ENCODE measurements at regions not wholly inside any gene's neighbourhood (a gene's known extent, or its start where the extent isn't known, plus 50 kb on each side); places are given as distances from the start of the nearest gene placed in this dataset.

DNA sequence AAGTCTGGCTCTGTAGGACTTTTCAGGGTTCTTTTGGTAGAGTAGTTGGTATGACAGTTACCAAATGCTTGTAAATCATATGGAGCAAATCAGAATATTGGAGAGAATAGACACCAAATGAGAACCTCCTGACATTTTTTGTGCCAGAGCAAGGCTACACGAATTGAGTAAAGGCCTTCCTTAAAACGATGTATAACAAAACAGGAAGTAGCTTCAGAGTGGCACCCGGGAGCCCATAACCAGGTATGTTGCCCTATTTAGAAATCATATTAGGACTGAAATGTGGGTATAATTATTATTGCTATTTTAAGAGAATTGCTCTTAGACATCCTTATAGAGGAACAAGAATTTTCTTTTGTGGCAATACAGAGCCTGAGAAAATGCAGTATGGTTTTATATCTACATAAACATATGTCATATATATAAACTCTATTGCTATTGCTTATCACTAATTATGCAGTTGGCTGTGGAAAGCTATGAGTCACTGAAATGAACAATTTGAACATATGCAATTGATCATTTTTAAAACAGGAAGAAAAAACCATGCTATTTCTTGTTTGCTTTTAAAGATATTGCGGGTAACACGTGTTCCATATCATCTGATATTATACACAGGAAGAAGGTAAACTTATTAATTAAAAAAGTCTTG lies 197.4 kb upstream of the MTPN start:
- no peak for DNase-seq (ENCODE audit: low spot score)

DNA sequence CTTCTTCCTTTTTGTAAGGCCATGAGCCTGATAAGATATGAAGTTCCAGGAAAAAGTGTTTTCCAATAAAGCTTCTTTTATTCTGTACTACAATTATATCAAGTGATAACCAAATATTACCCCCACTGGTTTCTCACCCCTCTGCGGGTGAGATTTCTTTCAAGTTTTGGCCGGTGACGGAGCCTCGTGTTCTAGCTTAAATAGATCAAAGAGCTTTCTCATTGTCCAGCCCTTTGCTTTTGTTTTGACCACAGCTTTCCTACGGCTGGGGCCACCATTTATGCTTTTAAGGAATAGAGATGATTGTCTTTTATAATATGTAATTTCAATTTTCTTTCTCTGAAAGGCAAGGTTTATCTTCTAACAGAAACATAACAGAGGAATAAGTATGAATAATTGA lies 196.7 kb upstream of the MTPN start:
- DNase-seq (ENCODE audit: low spot score): no peak

DNA sequence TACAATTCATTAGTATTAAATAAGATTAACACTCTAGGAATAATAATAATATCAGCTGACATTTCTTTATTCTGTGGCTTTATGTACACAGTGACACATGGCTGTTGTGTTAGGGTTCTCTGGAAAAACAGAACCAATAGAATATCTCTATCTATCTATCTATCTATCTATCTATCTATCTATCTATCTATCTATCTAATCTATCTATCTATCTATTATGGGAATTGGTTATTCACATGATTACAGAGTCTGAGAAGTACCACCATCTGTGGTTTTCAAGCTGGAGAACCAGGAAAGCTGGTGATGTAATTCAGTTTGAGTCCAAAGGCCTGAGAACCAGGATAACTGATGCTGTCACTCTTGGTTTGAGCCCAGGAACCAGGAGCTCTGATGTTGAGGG lies 194.1 kb upstream of the MTPN start:
- DNase-seq (ENCODE audit: low spot score): no peak

DNA sequence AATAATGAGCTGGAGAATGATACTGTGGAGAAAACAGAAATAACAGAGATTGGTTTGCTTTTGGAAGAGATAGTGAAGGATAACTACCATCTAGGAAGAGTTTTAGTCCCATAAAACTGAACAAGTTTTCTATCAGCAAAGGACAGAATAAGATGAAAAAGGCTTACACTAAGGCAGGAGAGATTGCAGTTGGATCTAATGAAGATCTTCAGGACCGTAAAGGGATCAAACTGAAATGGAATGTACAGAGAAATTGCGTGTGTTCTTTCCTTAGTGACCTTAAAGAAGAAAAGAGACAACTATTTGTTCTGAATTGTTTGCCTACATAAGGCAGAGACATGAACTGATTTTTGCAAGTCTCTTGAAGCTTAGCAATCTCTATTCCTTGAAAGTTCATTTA lies 191.7 kb upstream of the MTPN start:
- no peak for DNase-seq (ENCODE audit: low spot score)

DNA sequence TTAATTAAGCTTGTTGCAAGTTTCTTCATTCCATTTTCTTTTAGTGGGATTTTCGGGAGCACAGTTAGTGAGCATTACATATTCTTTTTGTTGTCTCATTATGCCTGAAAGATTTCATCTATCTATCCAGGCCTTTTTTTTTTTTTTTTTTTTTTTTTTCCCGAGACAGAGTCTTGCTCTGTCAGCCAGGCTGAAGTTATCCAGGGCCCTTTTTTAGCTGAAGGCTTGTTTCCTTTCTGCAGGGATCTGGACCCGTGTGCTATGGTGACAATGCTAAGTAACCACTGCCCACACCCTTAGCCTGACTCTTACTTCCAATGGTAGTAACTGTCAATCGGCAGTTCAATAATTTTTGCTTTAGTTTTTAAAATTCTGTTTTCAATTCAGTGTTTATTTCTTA lies 190.8 kb upstream of the MTPN start:
- DNase-seq (ENCODE audit: low spot score): no peak

DNA sequence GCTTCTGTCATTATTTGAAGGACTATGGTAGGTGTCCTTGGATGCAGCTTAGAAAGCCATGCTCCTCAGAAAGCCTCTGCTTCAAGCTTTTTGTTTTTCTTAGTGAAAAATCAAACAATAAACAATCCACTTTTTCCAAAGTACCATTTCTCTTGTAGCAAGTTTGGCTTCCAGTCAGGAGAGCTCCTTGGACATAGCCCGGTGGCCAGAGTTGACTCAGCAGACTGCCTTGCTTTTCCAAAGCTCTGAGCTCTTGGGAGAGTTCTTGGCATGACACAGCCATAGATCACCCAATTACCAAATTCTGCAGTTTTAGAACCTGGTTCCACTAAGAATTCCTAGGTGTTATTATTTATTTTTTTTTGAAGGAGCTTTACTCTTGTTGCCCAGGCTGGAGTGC lies 189.4 kb upstream of the MTPN start:
- DNase-seq (ENCODE audit: low spot score): no peak

DNA sequence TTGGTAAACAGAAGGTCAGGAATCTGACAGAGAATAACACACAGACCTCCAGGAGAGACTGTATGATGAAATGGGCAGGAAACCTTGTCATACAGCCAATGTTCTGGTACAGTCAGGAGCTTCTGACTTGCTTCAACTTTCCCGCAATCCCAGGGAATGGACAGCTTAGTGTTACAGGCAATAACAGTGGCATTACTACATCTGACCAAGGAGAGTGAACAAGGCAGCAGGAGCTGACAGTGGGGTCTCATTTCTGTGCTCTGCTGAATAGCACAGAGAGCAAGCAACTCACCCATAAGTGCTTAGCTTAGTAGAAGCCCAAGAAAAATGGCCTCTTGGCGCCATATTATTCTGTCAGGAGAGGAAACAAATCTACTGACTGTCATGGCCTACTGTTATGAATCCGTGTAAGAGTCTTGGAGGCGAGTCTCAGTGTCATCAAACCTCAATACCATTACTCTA lies 186.2 kb upstream of the MTPN start:
- DNase-seq (ENCODE audit: low spot score): no peak

DNA sequence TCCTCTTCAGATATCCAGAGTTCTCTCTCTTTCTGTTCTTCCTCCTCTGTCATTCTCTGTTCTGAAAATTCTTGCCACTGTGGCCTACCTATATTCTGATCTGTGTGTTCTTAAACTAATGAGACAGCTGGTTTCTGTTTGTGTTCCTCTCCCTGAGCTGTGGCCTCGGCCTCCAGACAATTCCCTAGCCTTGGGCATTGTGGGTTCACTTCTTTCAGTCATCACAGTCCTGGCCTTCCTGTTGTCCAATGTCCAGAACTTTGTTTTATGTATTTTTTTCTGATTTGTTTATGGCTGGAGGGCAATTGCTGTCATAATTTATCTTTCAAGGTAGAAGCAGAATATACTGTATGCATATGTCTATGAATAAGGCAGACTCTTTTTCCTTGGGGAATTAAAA lies 173.2 kb upstream of the MTPN start:
- DNase-seq (ENCODE audit: low spot score): no peak

DNA sequence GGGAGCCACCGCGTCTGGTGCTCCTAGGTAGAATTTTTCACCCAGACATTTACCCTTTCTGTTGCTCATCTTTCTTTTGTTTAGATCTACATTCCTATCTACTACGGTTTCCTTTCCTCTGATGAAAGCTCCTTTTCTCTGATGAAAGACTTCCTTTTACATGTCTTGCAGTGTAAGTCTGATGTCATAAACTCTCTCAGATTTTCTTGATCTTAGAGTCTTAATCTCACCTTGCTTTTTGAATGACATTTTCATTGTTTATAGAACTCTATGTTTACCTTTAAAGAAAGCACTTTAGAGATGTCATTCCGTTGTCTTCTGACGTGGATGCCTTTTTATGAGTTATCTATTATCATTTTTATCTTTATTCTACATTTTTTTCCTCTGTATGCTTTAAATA lies 171.8 kb upstream of the MTPN start:
- DNase-seq (ENCODE audit: low spot score): no peak

DNA sequence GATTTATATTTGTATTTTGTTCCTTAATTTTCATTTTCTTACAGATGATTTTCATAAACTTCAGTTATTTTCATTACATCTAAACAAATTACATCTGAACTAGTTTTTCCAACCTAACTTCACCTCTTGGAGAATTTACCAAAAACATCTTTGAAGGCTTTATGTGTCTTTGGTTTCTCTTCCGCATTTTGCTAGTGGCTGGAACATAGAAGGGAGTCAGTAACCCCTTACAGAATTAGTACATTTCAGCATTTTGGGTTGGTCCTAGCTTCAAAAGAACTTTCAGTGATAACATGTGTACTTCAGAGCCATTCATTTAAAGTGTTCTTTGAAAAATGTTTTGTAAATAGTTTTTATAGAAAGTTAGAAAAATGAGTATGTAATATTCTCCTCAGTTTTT lies 169.8 kb upstream of the MTPN start:
- no peak for DNase-seq (ENCODE audit: low spot score)

DNA sequence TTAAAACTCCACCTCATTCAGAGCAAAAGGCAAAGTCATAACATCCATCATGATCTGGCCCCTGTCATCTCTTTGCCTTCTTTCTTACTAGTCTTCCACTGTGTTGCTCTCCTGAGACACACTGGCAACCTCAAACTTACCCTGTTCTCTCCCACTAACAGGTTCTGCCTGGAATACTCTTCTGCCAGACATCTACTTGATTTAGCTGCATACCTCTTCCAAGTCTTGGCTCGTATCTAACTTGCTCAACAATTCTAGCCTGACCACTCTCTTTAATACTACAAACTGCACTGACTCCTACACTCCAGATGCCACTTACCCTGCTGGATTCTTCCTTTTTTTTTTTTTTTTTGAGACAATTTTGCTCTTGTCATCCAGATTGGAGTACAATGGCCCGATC lies 167.0 kb upstream of the MTPN start:
- DNase-seq (ENCODE audit: low spot score): no peak

DNA sequence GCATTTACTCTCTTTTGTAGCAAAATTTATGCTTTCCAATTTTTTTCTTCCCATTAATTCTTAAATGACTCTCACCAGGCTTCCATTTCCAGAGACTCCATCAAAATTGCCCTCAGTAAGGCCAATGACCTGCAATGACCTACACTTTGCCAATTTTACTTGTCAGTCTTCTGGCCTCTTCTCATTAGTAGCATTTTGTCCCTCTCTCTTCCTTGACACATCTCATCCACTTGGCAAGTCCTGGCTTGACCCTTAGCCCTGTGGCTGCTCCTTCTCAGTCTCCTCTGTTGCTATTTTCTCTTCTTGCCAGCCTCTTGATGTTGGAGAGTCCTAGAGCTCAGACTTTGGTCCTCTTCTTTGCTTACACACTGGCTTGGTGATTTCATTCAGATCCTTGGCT lies 166.1 kb upstream of the MTPN start:
- DNase-seq (ENCODE audit: low spot score): no peak

DNA sequence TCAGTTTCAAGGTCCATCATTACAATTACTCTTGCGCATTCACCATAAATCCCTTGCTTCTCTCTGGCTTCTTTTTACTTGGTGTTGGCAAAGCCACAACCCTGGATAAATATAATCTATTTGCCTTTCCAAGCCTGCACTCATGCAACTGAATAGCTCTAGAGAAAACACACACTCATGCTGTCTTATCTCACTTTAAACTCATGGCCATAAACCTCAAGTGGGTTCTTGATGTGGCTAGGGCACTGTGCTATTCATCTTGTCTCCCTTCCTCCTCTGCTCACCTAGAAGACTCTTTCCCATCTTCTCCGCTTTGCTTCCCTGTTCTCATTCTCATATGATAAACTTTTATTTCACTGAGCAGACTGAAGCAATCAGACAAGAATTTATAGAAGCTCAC lies 165.4 kb upstream of the MTPN start:
- DNase-seq (ENCODE audit: low spot score): no peak

DNA sequence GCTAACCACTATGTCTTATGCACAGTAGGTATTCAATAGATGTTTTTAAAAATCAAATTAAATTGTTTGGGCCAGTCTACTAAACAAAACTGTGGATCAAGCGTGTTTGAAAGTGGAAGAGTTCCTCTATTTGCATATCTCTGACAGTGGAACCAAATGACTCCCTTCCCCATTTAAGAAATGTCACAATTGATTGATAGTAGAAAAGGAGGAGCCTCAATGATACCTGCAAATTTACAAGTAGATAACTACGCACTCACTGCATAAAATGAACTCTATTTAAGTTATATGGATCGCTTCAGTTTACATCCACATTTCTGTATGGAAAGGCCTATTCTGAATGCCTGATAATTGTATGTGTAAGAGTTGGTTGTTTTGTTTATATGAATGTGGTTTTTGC lies 163.3 kb upstream of the MTPN start:
- no peak for DNase-seq (ENCODE audit: low spot score)

DNA sequence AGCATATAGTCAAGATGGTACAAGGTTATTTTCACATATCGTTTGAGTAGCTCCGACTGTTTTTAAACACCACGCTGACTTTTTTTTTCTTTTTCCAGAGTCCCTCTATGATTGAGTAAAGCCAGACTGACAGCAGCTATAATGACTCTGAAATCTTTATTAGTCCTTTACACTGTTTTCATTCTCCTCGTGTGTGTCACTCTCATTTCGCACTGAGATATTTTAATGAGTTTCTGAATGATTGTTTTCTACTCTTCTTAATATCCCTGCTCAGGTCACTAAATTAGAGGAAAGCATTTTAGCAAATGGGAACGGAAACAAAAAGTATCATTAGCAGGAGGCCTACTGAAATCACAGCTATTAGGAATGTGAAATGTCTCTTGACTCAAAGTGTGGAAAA lies 162.3 kb upstream of the MTPN start:
- DNase-seq (ENCODE audit: low spot score): no peak

DNA sequence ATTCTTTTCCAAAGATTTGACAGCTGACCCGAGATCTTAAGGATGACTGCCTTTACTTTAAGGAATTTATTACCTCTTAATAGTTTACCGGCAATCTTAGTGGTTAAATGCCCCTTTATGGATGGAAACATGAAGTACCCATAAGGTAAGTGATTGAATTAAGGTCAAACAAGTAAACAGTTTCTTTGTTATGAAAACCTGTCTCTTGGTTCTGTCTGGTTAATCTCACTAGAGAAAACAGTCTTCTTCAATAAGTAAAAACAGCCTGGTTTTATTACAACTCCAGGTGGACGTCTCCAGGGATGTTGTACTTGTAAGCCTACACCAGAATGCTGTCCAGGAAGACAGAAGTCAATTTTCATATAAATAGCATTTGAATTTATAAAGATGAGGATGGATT lies 161.8 kb upstream of the MTPN start:
- no peak for DNase-seq (ENCODE audit: low spot score)

DNA sequence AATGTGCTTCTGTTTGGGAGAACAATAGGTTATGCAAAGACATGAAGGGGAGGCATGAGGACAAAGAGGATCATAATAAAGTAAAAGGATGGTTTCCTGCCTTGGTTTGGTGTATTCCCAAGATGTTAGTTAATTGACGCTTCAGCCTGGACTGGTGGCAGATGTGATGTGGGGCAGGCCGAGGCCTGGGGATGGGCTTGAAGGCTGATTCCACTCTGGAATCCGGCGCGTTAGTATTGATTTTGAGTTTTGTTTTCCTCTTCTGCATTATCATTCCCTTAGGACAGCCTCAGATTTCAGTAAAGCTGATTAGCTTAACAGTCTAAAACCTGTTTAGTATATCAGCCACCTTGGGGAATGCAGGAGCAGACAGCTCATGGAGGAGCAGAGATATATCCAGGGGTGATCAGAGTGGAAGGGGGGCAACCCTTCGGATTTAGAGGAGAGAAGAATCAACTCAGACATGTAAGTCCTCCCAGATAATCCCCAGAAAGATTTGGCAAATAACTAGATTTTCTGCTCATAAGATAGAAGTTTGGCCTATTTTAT lies 159.8 kb upstream of the MTPN start:
- DNase-seq (ENCODE audit: low spot score): no peak

DNA sequence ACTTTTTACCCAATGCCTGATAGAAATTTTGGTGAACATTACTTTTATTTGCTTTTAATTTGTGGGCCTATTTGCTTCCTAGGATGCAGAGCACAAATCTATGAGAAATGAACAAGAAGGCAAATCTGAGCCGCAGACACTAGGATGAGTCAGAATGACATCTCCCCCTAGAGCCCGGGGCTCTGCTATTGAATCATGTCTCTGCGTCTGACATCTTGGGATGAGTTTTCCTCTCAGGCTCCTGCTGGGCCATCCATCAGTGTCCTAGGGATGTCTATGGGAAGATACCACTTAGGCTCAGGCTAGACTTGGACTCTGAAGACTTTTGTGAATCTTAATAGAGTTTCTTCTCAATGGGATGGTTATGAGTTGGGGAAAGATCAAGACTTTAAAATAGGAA lies 157.3 kb upstream of the MTPN start:
- DNase-seq (ENCODE audit: low spot score): no peak

DNA sequence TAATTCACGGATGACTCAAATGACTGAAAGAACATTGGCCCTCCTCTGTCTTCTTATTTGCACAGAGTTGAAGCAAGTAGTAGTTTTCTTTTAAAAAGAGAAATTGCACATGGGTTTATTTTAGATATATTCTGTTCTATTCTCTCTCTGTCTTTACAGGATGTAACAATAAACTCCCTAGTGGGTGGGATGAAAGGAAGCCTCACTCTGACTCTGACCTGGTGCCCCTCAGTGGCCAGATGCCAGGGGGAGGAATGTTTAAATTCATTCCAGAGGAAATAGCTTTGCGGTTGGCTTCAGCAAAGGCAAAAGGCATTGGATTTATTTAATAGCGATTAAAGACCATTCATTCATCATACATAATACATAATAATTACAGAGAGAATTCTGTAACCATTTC lies 156.4 kb upstream of the MTPN start:
- DNase-seq (ENCODE audit: low spot score): no peak

DNA sequence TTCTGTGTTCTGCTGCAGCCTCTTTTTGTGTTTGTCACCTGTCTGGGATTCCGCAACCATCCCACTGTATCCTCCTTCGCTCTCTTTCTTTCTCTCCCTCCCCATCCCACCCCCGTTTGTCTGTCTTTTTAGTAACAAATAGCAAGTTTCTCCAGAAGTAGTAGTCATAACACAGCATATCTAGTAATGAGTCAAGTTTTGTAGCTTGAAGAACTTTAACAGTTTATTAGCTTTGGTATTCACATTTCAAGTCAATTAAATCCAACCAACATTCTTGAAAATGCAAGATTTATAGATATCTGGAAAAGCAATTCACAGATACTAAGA lies 154.1 kb upstream of the MTPN start:
- no peak for DNase-seq (ENCODE audit: low spot score)

DNA sequence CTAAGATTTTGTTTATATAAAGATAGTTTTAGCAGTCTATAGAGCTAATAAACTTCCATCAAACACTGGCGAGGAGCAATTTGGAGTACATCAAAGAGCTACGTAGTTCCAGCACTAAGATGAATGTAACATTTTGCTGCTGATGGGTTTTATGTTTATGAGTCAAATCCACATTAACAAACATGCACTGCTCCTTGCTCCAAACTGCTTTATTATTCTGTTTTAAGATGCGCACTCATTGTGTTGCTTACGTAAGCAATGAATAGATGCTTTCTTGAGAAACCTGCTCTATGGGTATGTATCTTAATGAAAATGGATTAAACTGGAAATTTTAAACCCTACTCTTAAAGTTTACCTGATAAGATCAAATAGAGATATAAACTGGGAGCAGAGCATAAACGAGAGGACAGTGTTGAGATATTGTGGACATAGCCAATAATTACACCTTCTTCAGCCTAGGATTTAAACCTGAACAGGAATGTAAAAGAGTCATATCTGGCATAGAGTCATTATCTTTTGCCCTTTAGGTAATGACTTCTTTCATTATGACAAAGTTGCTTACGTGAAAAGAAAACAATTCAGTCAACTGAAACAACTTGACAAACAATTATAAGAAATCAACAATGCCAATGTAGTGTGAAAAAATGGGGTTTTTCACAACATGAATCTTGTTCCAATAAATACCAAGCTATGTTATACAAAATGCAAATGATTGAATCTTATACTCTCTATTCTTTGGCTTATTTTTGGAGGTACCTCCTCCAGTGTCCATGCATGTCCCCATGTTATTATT lies 153.5 kb upstream of the MTPN start:
- no peak for DNase-seq (ENCODE audit: low spot score)

DNA sequence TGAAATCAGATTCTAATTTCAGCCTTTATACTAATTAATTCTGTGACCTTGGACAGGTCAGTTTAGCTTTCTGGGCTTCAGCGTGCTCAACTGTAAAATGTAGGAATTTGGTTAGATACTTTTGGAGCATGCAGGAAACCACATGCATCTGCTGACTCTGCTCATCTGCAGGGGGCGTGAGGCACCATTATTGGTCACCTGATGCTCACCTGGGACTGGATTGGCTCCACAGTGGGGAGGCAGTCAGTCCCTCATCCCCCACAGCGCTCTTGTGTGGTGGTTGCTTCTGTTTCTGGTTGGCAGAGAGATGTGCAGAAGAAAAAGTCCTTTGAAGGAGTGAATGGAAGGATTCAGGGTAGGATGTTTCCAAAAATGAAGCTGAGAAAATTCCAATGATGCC lies 150.9 kb upstream of the MTPN start:
- DNase-seq (ENCODE audit: low spot score): no peak

DNA sequence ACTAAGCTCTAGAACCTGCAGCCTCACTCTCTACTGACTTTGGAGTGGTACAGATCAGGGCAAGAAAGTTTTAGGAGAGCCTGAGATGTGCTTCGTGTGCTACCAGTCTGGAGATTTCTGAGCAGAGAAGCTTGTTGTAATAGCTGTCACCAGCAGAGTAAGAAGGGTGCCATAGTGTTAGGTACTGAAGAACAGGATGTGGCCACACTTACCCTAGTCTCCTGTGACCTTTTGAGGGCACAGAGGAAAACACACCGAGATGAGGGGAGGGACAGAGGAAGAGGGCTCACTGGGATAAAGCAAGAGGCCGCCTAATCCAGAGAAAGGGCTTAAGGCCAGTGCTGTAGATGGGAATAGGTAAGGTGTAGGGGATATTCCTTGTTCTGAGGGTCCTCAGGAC lies 146.2 kb upstream of the MTPN start:
- DNase-seq (ENCODE audit: low spot score): no peak

DNA sequence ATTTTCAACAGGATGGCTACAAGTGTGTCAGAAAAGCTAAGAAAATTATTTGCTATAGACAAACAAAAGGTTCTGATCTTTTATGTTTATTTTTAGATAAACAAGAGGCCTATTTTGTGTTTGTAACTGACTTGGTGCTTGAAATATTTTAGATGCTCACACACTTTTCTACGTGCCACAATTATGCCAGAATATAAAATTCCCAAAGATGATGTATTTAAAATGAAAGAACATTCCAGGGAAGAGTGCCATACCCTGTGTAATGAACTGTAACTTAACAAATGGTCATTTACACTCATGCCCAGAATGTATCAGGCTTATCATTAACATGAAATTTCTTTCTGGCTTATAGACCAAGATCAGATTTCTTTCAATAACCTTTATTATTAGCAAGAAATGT lies 144.9 kb upstream of the MTPN start:
- no peak for DNase-seq (ENCODE audit: low spot score)
